H1 (cell line): ENCODE measurements at regions not wholly inside any gene's neighbourhood (a gene's known extent, or its start where the extent isn't known, plus 50 kb on each side); places are given as distances from the start of the nearest gene placed in this dataset.

Source experiments
- YY1 ChIP-seq: IDR thresholded peaks from 2 replicates; pipeline ENCODE4 v1.6.1; 2011; ENCODE audit warnings: low read depth, mild to moderate bottlenecking, low read length
- TF ChIP-seq, protein P1 (sequence below): fragments of 300-600 bp; sonication (generic); IDR thresholded peaks from 2 replicates; pipeline ENCODE4 v1.7.1; 2012; ENCODE audit warnings: low read length, moderate library complexity, mild to moderate bottlenecking, inconsistent platforms; ENCODE audit not compliant: insufficient replicate concordance

DNA sequence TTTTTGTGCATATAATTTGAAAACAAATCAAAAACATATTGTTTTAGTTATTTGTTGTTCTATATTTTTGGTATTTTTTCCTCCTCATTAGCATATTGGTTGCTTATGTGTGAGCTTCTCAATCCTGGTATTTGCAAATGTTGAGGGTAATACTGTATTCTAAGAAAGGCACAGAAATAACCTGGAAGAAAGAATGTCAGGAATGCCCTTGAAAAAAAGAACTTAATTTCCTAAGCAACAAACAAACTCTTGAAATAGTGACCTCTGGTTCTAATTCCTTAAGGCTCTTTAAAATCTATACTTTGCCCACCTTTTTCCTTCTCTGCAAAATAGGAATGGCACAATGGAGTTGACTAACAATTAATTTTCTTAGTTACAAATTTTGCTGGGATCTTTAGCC is 117.5 kb downstream of the HMHB1 start (continued):
- TF ChIP-seq, protein P1, sequence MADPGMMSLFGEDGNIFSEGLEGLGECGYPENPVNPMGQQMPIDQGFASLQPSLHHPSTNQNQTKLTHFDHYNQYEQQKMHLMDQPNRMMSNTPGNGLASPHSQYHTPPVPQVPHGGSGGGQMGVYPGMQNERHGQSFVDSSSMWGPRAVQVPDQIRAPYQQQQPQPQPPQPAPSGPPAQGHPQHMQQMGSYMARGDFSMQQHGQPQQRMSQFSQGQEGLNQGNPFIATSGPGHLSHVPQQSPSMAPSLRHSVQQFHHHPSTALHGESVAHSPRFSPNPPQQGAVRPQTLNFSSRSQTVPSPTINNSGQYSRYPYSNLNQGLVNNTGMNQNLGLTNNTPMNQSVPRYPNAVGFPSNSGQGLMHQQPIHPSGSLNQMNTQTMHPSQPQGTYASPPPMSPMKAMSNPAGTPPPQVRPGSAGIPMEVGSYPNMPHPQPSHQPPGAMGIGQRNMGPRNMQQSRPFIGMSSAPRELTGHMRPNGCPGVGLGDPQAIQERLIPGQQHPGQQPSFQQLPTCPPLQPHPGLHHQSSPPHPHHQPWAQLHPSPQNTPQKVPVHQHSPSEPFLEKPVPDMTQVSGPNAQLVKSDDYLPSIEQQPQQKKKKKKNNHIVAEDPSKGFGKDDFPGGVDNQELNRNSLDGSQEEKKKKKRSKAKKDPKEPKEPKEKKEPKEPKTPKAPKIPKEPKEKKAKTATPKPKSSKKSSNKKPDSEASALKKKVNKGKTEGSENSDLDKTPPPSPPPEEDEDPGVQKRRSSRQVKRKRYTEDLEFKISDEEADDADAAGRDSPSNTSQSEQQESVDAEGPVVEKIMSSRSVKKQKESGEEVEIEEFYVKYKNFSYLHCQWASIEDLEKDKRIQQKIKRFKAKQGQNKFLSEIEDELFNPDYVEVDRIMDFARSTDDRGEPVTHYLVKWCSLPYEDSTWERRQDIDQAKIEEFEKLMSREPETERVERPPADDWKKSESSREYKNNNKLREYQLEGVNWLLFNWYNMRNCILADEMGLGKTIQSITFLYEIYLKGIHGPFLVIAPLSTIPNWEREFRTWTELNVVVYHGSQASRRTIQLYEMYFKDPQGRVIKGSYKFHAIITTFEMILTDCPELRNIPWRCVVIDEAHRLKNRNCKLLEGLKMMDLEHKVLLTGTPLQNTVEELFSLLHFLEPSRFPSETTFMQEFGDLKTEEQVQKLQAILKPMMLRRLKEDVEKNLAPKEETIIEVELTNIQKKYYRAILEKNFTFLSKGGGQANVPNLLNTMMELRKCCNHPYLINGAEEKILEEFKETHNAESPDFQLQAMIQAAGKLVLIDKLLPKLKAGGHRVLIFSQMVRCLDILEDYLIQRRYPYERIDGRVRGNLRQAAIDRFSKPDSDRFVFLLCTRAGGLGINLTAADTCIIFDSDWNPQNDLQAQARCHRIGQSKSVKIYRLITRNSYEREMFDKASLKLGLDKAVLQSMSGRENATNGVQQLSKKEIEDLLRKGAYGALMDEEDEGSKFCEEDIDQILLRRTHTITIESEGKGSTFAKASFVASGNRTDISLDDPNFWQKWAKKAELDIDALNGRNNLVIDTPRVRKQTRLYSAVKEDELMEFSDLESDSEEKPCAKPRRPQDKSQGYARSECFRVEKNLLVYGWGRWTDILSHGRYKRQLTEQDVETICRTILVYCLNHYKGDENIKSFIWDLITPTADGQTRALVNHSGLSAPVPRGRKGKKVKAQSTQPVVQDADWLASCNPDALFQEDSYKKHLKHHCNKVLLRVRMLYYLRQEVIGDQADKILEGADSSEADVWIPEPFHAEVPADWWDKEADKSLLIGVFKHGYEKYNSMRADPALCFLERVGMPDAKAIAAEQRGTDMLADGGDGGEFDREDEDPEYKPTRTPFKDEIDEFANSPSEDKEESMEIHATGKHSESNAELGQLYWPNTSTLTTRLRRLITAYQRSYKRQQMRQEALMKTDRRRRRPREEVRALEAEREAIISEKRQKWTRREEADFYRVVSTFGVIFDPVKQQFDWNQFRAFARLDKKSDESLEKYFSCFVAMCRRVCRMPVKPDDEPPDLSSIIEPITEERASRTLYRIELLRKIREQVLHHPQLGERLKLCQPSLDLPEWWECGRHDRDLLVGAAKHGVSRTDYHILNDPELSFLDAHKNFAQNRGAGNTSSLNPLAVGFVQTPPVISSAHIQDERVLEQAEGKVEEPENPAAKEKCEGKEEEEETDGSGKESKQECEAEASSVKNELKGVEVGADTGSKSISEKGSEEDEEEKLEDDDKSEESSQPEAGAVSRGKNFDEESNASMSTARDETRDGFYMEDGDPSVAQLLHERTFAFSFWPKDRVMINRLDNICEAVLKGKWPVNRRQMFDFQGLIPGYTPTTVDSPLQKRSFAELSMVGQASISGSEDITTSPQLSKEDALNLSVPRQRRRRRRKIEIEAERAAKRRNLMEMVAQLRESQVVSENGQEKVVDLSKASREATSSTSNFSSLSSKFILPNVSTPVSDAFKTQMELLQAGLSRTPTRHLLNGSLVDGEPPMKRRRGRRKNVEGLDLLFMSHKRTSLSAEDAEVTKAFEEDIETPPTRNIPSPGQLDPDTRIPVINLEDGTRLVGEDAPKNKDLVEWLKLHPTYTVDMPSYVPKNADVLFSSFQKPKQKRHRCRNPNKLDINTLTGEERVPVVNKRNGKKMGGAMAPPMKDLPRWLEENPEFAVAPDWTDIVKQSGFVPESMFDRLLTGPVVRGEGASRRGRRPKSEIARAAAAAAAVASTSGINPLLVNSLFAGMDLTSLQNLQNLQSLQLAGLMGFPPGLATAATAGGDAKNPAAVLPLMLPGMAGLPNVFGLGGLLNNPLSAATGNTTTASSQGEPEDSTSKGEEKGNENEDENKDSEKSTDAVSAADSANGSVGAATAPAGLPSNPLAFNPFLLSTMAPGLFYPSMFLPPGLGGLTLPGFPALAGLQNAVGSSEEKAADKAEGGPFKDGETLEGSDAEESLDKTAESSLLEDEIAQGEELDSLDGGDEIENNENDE, result peak; percentile 19
- no peak for TF ChIP-seq YY1
